ENCODE measurements at regions not wholly inside any gene's neighbourhood (a gene's known extent, or its start where the extent isn't known, plus 50 kb on each side); places are given as distances from the start of the nearest gene placed in this dataset.

DNA sequence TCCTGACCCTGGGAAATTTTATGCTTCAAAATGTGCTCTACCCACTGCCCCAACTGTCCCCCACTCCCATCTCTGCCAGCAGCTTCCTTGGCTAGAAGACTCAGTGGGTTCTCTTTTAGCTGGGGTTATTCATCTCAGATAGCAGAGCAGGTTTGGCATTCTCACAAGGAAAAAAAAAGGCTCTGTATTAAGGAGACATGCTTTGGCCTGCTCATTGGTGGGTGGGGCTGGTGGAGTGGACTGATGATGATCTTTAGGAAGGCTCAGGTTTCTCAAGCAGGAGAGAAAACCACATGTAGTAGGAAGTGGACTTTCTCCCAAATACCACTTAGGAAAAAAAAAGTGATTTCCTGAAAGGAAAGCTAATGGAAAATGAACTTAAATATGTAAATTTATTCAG is 279.2 kb upstream of the ZNF462 start:
- no TSS peak for BruUV-seq (replicated peaks)
- H3K27me3 Mint-ChIP-seq (ENCODE audit: unreplicated experiment): no peaks in the 10 kb centered on the region
- H3K36me3 Mint-ChIP-seq (ENCODE audit: insufficient read depth, unreplicated experiment): no peaks in the 10 kb centered on the region
- H3K9me3 Mint-ChIP-seq (ENCODE audit: low read depth, unreplicated experiment): no peaks in the 10 kb centered on the region
- no peak overlapping the region for H3K27ac Mint-ChIP-seq (ENCODE audit: unreplicated experiment)
- DNase-seq: no peak
- no peak overlapping the region for H3K4me3 Mint-ChIP-seq (ENCODE audit: low read depth, unreplicated experiment)
- TF ChIP-seq, protein P1, sequence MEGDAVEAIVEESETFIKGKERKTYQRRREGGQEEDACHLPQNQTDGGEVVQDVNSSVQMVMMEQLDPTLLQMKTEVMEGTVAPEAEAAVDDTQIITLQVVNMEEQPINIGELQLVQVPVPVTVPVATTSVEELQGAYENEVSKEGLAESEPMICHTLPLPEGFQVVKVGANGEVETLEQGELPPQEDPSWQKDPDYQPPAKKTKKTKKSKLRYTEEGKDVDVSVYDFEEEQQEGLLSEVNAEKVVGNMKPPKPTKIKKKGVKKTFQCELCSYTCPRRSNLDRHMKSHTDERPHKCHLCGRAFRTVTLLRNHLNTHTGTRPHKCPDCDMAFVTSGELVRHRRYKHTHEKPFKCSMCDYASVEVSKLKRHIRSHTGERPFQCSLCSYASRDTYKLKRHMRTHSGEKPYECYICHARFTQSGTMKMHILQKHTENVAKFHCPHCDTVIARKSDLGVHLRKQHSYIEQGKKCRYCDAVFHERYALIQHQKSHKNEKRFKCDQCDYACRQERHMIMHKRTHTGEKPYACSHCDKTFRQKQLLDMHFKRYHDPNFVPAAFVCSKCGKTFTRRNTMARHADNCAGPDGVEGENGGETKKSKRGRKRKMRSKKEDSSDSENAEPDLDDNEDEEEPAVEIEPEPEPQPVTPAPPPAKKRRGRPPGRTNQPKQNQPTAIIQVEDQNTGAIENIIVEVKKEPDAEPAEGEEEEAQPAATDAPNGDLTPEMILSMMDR (IDR thresholded peaks at IDR 0.05; ENCODE audit: unreplicated experiment): no peak
- intact Hi-C loops (cut with micrococcal nuclease; ENCODE audit: unreplicated experiment): no loop called here
- CTCF ChIA-PET: no interaction called here
- no peaks in the 10 kb centered on the region for H3K4me1 Mint-ChIP-seq (ENCODE audit: low read depth, unreplicated experiment)

DNA sequence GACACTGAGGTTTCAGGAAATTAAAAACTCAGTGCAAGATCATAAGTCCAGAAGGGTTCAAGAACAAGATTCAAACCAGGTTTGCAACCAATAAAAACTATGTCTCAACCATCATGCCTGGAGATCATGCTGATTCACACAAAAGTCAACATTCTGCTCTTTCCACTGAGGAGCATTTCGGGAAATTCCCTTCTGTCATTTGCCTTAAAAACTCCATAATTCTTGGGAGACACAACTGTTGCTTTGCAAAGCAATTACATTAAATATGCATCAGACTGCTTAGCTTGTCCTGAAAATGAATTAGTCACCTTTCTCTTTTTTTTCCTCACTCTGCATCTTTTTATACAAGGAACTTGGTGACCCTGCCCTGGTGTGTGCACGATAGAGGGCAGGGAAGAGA is 275.9 kb upstream of the ZNF462 start:
- CTCF ChIA-PET: no interaction called here
- TF ChIP-seq, protein P1 (IDR thresholded peaks at IDR 0.05; ENCODE audit: unreplicated experiment): no peak
- no peaks in the 10 kb centered on the region for H3K36me3 Mint-ChIP-seq (ENCODE audit: insufficient read depth, unreplicated experiment)
- no peaks in the 10 kb centered on the region for H3K9me3 Mint-ChIP-seq (ENCODE audit: low read depth, unreplicated experiment)
- H3K4me3 Mint-ChIP-seq (ENCODE audit: low read depth, unreplicated experiment): no peak overlapping the region
- no peak overlapping the region for H3K27ac Mint-ChIP-seq (ENCODE audit: unreplicated experiment)
- no TSS peak for BruUV-seq (replicated peaks)
- no peak for DNase-seq
- intact Hi-C loops (cut with micrococcal nuclease; ENCODE audit: unreplicated experiment): no loop called here
- no peaks in the 10 kb centered on the region for H3K27me3 Mint-ChIP-seq (ENCODE audit: unreplicated experiment)
- H3K4me1 Mint-ChIP-seq (ENCODE audit: low read depth, unreplicated experiment): no peaks in the 10 kb centered on the region

DNA sequence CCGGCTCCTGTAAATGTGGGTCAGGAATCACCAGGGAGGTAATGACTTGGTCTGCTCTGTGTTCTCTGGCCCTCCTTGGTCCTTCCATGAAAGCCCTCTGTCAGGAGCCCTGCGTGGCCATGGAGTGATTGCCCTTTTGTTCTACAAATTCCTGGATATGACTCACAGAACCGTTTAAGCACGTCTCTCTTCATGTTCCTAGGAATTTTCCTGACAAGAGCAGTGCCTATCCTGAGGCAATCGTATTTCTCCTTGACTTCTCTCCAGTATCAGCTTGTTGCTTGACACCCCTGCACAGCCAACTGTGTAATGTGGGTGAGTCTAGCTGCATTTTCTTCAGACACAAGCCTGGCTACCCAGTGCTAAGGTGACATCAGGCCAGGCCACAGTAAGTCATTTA is 274.3 kb upstream of the ZNF462 start:
- CTCF ChIA-PET: no interaction called here
- H3K27ac Mint-ChIP-seq (ENCODE audit: unreplicated experiment): no peak overlapping the region
- BruUV-seq (replicated peaks): no TSS peak
- H3K4me1 Mint-ChIP-seq (ENCODE audit: low read depth, unreplicated experiment): no peaks in the 10 kb centered on the region
- no peaks in the 10 kb centered on the region for H3K9me3 Mint-ChIP-seq (ENCODE audit: low read depth, unreplicated experiment)
- no peaks in the 10 kb centered on the region for H3K36me3 Mint-ChIP-seq (ENCODE audit: insufficient read depth, unreplicated experiment)
- intact Hi-C loops (cut with micrococcal nuclease; ENCODE audit: unreplicated experiment): no loop called here
- TF ChIP-seq, protein P1 (IDR thresholded peaks at IDR 0.05; ENCODE audit: unreplicated experiment): no peak
- H3K27me3 Mint-ChIP-seq (ENCODE audit: unreplicated experiment): no peaks in the 10 kb centered on the region
- DNase-seq: no peak
- H3K4me3 Mint-ChIP-seq (ENCODE audit: low read depth, unreplicated experiment): no peak overlapping the region

DNA sequence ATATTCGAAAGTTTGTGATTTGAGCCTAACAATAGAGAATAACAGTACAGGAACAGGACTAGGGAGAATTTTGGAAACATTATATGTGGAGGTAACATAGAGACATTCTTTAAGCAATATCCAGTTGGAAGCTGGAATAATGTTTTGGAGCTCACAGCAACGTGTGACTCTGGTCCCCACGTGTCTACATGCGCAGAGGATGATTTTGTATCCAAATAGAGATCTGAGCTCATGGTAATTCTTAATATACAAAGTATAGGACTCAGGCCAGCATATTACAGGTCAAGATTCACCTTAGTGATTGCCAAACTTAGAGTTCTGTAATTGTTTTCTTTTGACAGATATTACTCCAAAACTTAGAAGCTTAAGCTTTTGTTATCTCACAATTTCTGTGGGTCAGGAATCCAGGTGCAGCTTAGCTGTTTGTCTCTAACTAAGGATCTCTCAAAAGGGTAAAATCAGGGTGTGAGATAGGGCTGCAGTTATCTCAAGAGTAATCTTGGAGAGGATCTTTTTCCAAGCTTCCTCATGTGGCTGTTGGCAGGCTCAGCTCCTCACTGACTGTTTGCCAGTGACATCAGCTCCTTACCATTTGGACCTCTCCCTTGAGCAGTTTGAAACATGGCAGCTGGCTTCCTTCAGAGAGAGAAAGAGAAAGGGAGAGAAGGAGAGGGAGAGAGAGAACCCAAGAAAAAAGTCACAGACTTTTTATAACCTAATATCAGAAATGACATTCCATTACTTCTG is 272.0 kb upstream of the ZNF462 start:
- H3K27ac Mint-ChIP-seq (ENCODE audit: unreplicated experiment): no peak overlapping the region
- no peak for DNase-seq
- H3K4me1 Mint-ChIP-seq (ENCODE audit: low read depth, unreplicated experiment): no peaks in the 10 kb centered on the region
- no TSS peak for BruUV-seq (replicated peaks)
- no peaks in the 10 kb centered on the region for H3K27me3 Mint-ChIP-seq (ENCODE audit: unreplicated experiment)
- CTCF ChIA-PET: no interaction called here
- H3K9me3 Mint-ChIP-seq (ENCODE audit: low read depth, unreplicated experiment): no peaks in the 10 kb centered on the region
- no peak overlapping the region for H3K4me3 Mint-ChIP-seq (ENCODE audit: low read depth, unreplicated experiment)
- no peaks in the 10 kb centered on the region for H3K36me3 Mint-ChIP-seq (ENCODE audit: insufficient read depth, unreplicated experiment)
- intact Hi-C loops (cut with micrococcal nuclease; ENCODE audit: unreplicated experiment): no loop called here
- TF ChIP-seq, protein P1 (IDR thresholded peaks at IDR 0.05; ENCODE audit: unreplicated experiment): no peak
